ENCODE measurements at regions not wholly inside any gene's neighbourhood (a gene's known extent, or its start where the extent isn't known, plus 50 kb on each side); places are given as distances from the start of the nearest gene placed in this dataset.
"Not testable (repeated sequence)": the region's sequence is repeated elsewhere in the genome, so short reads cannot be mapped to it uniquely, and the experiment has no call there.

DNA sequence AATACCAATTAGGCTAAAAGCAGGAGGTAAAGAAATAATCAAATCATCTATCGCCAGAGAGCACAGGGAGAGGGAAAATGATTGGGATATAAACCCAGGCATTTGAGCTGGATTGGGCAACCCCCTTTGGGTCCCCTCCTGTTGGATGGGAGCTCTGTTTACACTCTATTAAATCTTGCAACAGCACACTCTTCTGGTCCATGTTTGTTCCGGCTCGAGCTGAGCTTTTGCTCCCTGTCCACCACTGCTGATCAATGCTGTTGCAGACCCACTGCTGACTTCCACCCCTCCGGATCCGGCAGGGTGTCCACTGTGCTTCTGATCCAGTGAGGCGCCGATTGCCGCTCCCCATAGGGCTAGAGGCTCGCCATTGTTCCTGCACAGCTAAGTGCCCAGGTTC, 493.8 kb downstream of the MATN1 start:
- no peak for DNase-seq

DNA sequence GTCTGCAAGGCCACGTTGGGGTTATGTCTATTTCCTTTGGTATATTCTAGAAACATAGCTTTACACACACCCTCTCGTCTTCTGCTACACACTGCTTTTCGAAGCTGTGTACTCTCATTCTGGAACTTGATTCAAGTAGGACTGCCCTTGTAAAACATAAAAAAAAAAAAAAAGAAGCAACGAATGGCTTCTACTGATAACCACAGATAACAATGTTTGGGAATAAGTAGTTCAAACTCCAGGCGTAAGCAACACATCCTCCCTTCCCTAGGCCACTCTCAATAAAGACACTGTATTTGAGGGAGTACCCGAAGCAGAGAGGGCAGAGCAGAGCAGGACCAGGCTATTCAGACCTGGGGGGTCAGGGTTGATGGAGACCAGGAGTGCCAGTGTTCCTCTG, 496.7 kb downstream of the MATN1 start:
- DNase-seq, result no peak

- no peak for DNase-seq
Measured at GRCh38 chr1:30225357-30225756, 498.0 kb downstream of the MATN1 start.

DNA sequence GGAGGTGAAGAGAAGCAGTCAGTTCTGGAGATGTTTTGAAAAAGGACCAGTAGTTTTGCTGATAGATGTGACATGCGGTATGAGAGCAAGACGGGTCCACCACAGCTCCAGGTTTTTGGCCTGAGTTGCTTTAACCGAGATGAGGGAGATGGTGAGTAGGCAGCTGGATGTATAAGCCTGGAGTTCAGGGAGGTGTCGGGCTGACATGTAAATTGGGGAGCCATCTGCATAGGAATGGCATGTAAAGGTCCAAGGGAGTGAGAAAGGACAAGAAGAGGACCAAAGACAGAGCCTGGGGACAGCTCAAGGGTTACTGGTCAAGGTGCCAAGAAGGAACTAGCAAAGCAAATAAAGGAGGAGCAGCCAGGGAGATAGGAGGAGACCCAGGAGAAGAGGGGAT, 503.7 kb downstream of the MATN1 start:
- no peak for DNase-seq

- DNase-seq, result no peak
Measured at GRCh38 chr1:30218438-30218837, 504.9 kb downstream of the MATN1 start.

GRCh38 chr1:30216602-30217001, 506.8 kb downstream of the MATN1 start:
- no peak for DNase-seq

GRCh38 chr1:30213936-30214335, 509.4 kb downstream of the MATN1 start:
- DNase-seq, result no peak

- DNase-seq, result not testable (repeated sequence)
Measured at GRCh38 chr1:30207962-30208361, 515.4 kb downstream of the MATN1 start.

GRCh38 chr1:30206631-30207030, 516.8 kb downstream of the MATN1 start:
- DNase-seq, result not testable (repeated sequence)

DNA sequence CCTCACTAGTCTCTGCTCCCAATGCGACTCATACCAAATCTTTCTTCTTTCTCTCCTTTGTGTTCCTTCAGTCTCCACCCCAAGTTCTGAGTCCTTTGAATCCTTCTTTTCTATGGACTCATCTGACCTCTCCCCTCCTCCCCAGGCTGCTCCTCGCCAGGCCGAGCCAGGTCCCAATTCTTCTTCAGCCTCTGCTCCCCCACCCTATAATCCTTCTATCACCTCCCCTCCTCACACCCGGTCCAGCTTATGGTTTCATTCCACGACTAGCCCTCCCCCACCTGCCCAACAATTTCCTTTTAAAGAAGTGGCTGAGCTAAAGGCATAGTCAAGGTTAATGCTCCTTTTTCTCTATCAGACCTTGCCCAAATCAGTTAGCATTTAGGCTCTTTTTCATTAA, 518.5 kb downstream of the MATN1 start:
- DNase-seq, result not testable (repeated sequence)

GRCh38 chr1:30201015-30201414, 522.4 kb downstream of the MATN1 start:
- DNase-seq, result no peak

DNA sequence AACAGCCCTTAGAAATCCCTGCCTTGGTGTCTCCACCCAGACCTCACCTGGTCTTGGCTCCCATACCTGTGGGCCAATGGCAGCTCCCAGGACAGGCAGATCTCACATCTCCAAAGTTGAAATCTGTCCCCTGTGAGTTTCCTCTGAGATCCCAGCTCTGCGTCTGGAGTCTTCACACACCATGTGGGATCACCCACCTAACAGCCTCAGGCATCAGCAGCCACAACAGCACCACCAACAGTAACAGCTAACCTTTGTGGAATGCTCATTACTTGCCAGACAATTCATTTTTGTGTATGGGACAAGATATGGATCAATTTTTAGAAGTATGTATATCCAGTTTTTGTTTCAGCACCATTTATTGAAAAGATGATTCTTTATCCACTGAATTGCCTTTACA, 523.2 kb downstream of the MATN1 start:
- DNase-seq, result no peak

- DNase-seq, result no peak
Measured at GRCh38 chr1:30199563-30199962, 523.8 kb downstream of the MATN1 start.

- DNase-seq, result no peak
Measured at GRCh38 chr1:30198795-30199403, 524.5 kb downstream of the MATN1 start.

- no peak for DNase-seq
Measured at GRCh38 chr1:30198451-30198760, 525.0 kb downstream of the MATN1 start.

DNA sequence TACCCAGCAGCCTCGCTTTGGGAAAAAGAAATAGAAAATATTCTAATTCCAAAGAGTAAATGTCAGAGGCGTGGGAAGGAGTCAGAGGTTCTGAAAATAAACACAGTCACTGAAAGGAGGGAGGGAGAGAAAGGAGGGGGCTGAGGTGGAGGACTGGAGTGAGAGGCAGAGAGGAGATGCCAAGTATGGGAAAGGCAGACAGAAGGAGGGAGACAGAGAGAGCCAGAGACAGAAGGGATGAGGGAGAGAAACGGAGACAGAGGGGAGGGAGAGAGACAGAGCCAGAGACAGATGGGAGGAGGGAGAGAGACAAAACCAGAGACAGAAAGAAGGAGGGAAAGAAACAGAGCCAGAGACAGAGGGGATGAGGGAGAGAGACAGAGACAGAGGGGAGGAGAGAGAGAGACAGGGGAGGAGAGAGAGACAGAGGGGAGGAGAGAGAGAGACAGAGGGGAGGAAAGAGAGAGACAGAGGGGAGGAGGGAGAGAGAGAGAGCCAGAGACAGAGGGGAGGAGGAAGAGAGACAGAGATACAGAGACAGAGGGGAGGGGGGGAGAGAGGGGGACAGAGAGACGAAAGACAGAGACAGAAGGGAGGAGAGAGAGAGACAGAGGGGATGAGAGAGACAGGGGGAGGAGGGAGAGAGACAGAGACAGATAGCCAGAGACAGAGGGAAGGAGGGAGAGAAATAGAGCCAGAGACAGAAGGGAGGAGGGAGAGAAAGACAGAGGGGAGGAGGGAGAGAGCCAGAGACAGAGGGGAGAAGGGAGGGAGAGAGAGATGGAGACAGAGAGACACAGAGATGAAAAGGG, 525.5 kb downstream of the MATN1 start:
- DNase-seq, result no peak

DNA sequence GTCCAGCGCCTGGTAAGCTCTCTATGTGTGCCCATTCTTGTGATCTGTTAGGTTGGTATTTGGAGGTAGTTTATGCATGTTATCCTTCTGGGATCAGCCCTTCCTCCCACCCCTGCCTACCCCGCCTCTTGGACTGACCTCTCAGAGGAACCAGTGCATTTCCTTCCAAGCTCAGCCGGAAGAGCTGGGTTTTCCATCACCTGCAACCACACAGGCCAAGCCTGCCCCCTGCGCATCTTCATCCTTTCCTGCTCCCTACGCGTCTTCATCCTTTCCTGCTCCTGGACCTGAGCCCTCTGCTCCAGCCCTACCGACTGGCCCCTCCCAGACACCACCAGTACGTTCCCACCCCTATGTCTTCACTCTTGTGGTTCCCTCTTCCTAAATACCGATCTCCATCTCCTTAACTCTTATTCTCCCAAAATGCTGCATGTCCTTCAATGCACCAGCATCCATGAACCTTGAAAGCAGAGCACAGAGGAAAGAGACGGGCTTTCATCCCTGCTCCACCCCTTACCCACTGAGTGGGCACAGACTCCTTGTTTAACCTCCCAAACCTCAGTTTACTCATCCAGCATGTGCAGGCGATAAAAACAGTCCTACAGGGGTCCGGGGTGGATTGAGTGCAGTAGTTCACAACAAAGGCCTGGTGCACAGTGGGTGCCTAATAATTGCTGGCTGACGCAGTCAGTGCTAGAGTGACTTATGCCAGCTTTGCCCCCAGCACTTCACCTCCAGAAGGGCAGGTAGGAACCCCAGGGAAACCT, 526.3 kb downstream of the MATN1 start:
- no peak for DNase-seq

- DNase-seq, result no peak
Measured at GRCh38 chr1:30196457-30196856, 526.9 kb downstream of the MATN1 start.

- no peak for DNase-seq
Measured at GRCh38 chr1:30195424-30196134, 527.8 kb downstream of the MATN1 start.

DNA sequence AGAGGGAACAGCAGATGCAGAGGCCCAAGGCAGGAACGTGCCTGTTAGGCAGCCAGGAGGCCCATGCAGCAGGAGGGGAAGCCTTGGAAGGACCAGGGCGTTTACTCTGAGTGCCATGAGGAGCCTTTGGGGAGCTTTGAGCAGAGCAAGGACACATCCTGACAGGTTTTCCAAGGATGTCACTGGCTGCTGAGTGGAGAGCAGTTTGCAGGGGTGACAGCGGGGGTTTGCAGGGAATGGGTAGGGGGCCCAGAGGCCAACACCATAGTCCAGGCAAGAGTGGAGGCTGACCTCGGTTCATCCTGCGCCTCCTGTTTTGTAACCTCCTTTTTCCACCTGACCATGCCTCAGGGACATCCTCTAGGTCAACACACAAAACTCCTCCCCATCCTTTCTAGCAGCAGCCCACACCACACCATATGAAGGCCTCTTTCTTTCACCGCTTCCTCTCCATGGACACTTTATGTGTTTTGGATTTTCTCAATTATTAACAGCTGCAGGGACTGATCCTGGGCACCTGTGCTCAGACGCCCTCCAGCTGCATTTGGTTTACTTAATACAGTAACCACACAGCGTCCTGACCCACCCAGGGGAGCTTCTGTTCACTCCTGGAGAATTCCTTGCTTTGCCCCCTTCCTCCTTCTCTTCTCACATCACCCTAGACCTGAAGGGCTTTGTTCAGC, 528.5 kb downstream of the MATN1 start:
- no peak for DNase-seq

- DNase-seq, result no peak
Measured at GRCh38 chr1:30194046-30194619, 529.3 kb downstream of the MATN1 start.

DNA sequence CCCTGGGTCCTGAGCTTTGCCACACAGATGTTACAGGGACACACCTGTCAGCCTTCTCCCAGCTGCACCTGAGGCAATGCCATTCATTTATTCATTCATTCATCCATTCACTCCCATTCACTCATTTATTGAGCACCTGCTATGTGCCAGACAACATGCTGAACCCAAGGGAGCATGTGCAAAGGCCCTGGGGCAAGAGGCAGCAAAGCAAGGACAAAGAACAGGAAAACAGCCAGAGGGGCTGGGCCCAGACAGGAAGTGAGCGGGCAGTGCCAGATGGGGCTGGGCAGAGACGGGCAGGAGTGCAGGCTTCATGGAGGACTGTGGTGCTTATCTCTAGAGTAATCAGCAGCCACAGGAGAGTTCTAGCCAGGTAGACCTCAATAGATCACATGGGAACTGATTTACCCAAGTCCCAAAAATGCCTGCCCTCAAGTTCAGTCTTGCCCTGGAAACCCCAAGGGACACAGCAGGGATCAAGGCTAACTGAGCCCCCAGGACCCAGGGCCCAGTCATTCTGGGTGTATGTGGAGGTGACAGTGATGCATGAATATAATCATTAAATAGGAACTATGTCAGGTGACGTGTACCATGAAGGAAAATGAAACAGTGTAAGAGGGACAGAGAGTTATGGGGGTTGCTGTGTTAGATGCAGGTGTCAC, 530.3 kb downstream of the MATN1 start:
- DNase-seq, result no peak

Measured in stimulated activated CD4-positive, alpha-beta T cell treated with anti-CD3 and anti-CD28 coated beads, Interleukin-4, amount 100 ng/mL, for 4 hours (primary cell).